GM19351 (cell line): ENCODE measurements at regions not wholly inside any gene's neighbourhood (a gene's known extent, or its start where the extent isn't known, plus 50 kb on each side); places are given as distances from the start of the nearest gene placed in this dataset.

Source experiments
- ATAC-seq: cut with Tn5 transposase; IDR thresholded peaks from one replicate; pipeline ENCODE4 v1.9.1; 2021; ENCODE audit warnings: mild to moderate bottlenecking, moderate library complexity; ENCODE audit not compliant: unreplicated experiment

GRCh38 chr2:150732064-150732463 lies 244.6 kb upstream of the RND3 start:
- ATAC-seq, result peak; percentile 48

- peak; percentile 64 for ATAC-seq
Measured at GRCh38 chr2:150729495-150729955, 242.1 kb upstream of the RND3 start.

GRCh38 chr2:150718280-150718679 lies 230.8 kb upstream of the RND3 start:
- ATAC-seq, result no peak

- no peak for ATAC-seq
Measured at GRCh38 chr2:150716186-150716585, 228.7 kb upstream of the RND3 start.

- ATAC-seq, result no peak
Measured at GRCh38 chr2:150715501-150715900, 228.0 kb upstream of the RND3 start.

- ATAC-seq, result no peak
Measured at GRCh38 chr2:150710916-150711315, 223.4 kb upstream of the RND3 start.

- no peak for ATAC-seq
Measured at GRCh38 chr2:150710041-150710440, 222.6 kb upstream of the RND3 start.

- no peak for ATAC-seq
Measured at GRCh38 chr2:150706561-150706960, 219.1 kb upstream of the RND3 start.

- ATAC-seq, result peak; percentile 81
Measured at GRCh38 chr2:150705767-150706166, 218.3 kb upstream of the RND3 start.

GRCh38 chr2:150705357-150705756 lies 217.9 kb upstream of the RND3 start:
- ATAC-seq, result no peak

- ATAC-seq, result no peak
Measured at GRCh38 chr2:150702791-150703190, 215.3 kb upstream of the RND3 start.

GRCh38 chr2:150700666-150701580 lies 213.5 kb upstream of the RND3 start:
- ATAC-seq, result no peak

- no peak for ATAC-seq
Measured at GRCh38 chr2:150699218-150699617, 211.8 kb upstream of the RND3 start.

- no peak for ATAC-seq
Measured at GRCh38 chr2:150698016-150698661, 210.7 kb upstream of the RND3 start.

GRCh38 chr2:150697596-150697995 lies 210.1 kb upstream of the RND3 start:
- no peak for ATAC-seq

GRCh38 chr2:150695451-150696135 lies 208.1 kb upstream of the RND3 start:
- ATAC-seq, result no peak

- no peak for ATAC-seq
Measured at GRCh38 chr2:150693556-150693955, 206.1 kb upstream of the RND3 start.

- no peak for ATAC-seq
Measured at GRCh38 chr2:150690870-150691269, 203.4 kb upstream of the RND3 start.

- ATAC-seq, result no peak
Measured at GRCh38 chr2:150690261-150690660, 202.8 kb upstream of the RND3 start.

GRCh38 chr2:150689590-150689989 lies 202.1 kb upstream of the RND3 start:
- ATAC-seq, result no peak

- no peak for ATAC-seq
Measured at GRCh38 chr2:150688016-150688415, 200.5 kb upstream of the RND3 start.

GRCh38 chr2:150686391-150686790 lies 198.9 kb upstream of the RND3 start:
- ATAC-seq, result no peak
